GM18951 (cell line): ENCODE measurements at regions not wholly inside any gene's neighbourhood (a gene's known extent, or its start where the extent isn't known, plus 50 kb on each side); places are given as distances from the start of the nearest gene placed in this dataset.

Source experiments
- POLR2A ChIP-seq: IDR thresholded peaks from 4 replicates; pipeline ENCODE4 v1.6.1; 2011; ENCODE audit warnings: mild to moderate bottlenecking; ENCODE audit not compliant: insufficient read length, insufficient read depth; ENCODE audit errors: extremely low read depth
- in situ Hi-C: fragments of 300-500 bp; cut with MboI; formaldehyde crosslinking; loops from one replicate; pipeline ENCODE4 v1.12.0; 2022; ENCODE audit warnings: low sequenced_read_pairs, mixed read lengths, inconsistent platforms; ENCODE audit not compliant: unreplicated experiment

- TF ChIP-seq POLR2A = no peak
- in situ Hi-C loops = no loop called here
These were observed 174.3 kb downstream of the UTP18 start for GRCh38 chr17:51434434-51435170.

- in situ Hi-C loops = no loop called here
- no peak for TF ChIP-seq POLR2A
These were observed 174.8 kb downstream of the UTP18 start for GRCh38 chr17:51435171-51435552.

- in situ Hi-C loops = no loop called here
- no peak for TF ChIP-seq POLR2A
These were observed 175.3 kb downstream of the UTP18 start for GRCh38 chr17:51435641-51436091.

GRCh38 chr17:51439395-51440229 lies 179.3 kb downstream of the UTP18 start:
- in situ Hi-C loops = no loop called here
- TF ChIP-seq POLR2A = no peak

GRCh38 chr17:51441431-51441830 lies 181.1 kb downstream of the UTP18 start:
- TF ChIP-seq POLR2A = no peak
- in situ Hi-C loops = no loop called here

- TF ChIP-seq POLR2A = no peak
These were observed 181.9 kb downstream of the UTP18 start for GRCh38 chr17:51442088-51442865.

GRCh38 chr17:51443646-51444045 lies 183.3 kb downstream of the UTP18 start:
- TF ChIP-seq POLR2A = no peak
- in situ Hi-C loops = no loop called here

More at GRCh38 chr17:51442088-51442865, 181.9 kb downstream of the UTP18 start:
- in situ Hi-C loops = no loop called here

- no peak for TF ChIP-seq POLR2A
- in situ Hi-C loops = no loop called here
These were observed 185.6 kb downstream of the UTP18 start for GRCh38 chr17:51445946-51446345.

GRCh38 chr17:51454456-51454978 lies 194.2 kb downstream of the UTP18 start:
- no peak for TF ChIP-seq POLR2A
- in situ Hi-C loops = no loop called here

- in situ Hi-C loops = no loop called here
- TF ChIP-seq POLR2A = no peak
These were observed 194.9 kb downstream of the UTP18 start for GRCh38 chr17:51455211-51455610.

- in situ Hi-C loops = no loop called here
These were observed 195.6 kb downstream of the UTP18 start for GRCh38 chr17:51455931-51456330.

GRCh38 chr17:51456942-51457341 lies 196.6 kb downstream of the UTP18 start:
- in situ Hi-C loops = no loop called here
- TF ChIP-seq POLR2A = no peak

More at GRCh38 chr17:51455931-51456330, 195.6 kb downstream of the UTP18 start:
- no peak for TF ChIP-seq POLR2A

- no peak for TF ChIP-seq POLR2A
- in situ Hi-C loops = no loop called here
These were observed 201.2 kb downstream of the UTP18 start for GRCh38 chr17:51461578-51462004.
